ENCODE measurements at regions not wholly inside any gene's neighbourhood (a gene's known extent, or its start where the extent isn't known, plus 50 kb on each side); places are given as distances from the start of the nearest gene placed in this dataset.

DNA sequence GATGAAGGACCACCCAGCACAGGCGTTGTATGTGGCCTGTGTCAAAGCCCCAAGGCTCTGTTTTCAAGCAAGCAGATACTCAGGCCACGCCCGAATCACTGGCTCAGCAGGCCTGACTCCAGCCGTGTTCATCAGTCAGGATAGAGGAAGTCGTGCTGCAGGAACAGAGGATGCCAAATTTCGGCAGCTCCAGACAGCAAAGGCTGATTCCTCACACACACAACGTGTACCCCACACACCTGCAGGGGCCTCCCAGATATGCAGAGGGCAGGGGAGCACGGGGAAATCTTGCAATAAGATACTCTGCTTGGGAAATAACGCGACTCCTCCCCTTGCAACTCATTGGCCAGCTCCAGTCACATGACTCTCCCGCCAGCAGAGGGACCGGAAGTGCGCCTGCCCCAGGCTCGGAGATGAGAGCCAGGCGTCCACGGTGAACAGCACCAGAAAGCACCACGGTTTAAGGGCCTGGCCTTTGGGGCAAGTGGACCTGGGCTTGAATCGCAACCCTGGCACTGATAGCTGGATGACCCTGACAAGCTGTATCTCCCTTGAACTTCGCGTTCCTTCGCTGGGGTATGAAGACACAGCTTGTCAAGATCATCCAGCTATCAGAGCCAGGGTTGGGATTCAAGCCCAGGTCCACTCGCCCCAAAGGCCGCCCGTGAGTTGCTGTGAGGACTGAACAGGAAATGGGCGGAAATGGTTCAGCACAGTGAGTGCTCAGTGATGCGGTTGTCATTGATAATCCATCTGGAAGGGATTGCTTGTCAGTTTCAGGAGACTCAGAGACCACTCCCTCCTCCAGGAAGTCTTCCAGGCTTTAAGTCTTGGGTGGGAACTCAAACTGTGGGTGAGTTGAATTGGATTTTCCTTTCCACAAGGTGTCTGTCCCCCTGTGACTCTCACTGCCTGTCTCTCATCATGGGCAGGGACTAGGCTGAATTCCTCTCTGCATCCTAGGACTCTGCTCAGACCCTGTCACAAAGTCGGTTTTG, 88.5 kb downstream of the MYEOV start:
- Mint-ChIP-seq H3K9me3 (ENCODE audit: low read depth) (peaks cover 3% of the 10 kb centered on the region), H3K4me1 (ENCODE audit: low read depth) (no peaks in the 10 kb centered on the region), H3K4me3 (ENCODE audit: unreplicated experiment) (no peak overlapping the region), H3K27me3 (ENCODE audit: low read depth) (peaks cover 8% of the 10 kb centered on the region), H3K27ac (ENCODE audit: unreplicated experiment) (peak overlapping the region; percentile 8), H3K36me3 (ENCODE audit: low read depth) (no peaks in the 10 kb centered on the region)
- peak; percentile 76 for DNase-seq (ENCODE audit: low spot score)
- no peak for TF ChIP-seq CTCF (IDR thresholded peaks at IDR 0.05)

DNA sequence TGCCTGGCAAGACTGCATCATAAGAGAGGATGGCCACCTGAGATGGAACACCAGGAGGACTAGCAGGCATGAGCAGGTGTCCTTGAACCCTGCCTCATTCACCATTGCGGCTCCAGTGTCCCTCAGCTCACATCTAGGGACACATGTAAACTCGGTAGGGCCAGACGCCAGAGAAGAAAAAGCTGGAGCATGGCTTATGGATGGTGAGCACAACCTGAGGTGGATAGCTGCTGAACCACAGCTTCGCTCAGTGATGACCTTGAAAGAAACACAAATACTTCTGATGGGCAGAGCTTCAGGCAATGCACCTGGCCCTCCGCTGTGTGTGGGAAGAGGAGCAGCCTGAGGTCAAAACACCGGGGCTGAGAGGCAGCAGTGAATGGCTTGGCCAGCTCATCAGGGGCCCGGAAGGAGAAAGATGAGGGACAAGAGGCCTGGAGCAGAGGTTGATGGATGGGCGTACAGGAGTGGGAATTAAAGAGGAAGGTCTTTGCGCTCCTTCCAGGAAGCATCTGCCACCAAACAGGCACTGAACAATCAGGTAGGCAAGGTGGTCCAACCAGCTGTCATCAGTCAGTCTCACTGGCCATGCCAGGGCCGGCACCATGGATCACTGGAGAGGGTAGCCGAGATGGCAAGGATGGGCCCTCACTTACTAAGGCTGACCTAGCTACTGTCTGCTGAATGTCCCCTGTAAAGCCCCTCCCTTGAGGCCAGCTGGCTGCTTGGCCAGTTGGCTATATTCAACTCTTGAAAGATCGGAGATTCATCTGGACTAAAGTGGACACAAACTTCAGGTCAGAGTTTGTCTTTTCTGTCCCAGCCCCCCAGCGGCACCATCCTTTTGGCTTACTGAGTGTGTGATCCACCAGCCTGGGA, 89.7 kb downstream of the MYEOV start:
- peak; percentile 42 for DNase-seq (ENCODE audit: low spot score)
- H3K9me3 Mint-ChIP-seq (ENCODE audit: low read depth) = peaks cover 15% of the 10 kb centered on the region

DNA sequence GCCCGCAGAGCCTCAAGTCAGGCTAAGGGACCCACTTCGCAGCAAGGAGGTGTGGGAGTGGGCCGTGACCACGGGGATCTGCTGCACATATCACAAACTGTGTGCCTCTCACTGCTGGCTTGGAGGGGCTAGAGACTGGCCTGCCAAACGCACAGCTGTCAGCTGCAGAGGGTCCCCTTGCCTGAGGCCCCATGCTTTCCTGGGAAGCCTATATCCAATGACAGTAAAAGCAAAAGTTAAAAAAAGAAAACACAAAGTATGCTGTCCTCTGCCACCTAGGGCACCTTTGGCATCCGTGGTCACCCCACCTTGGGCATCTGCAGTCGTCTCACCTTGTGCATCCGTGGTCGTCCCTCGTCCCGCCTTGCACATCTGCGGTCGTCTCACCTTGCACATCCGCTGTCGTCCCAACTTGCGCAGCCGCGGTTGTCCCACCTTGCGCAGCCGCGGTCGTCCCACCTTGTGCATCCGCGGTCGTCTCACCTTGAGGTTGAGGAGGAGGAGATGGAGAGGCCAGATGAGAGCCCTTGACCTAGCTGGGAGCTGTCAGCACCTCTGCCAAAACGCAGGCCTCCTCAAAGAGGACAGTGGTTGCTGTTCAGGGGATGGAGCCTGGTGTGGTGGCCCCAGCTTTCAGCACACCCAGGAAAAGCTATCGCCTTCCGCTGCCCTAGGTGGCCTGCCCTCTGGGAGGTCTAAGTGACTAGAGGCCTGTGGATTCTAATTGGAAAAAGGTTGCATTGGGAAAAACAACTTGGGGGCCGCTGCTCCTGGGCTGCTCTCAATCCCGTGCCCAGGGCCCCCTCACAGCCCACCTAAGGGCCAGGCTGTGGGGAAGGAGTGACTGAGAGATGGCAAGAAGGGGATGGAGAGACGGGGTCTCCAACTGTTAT, 90.5 kb downstream of the MYEOV start:
- peaks cover 5% of the 10 kb centered on the region for H3K27me3 Mint-ChIP-seq (ENCODE audit: low read depth)
- TF ChIP-seq CTCF (IDR thresholded peaks at IDR 0.05) = no peak
- no peak overlapping the region for H3K27ac Mint-ChIP-seq (ENCODE audit: unreplicated experiment)
- peak; percentile 91 for DNase-seq (ENCODE audit: low spot score)
- no peaks in the 10 kb centered on the region for H3K4me1 Mint-ChIP-seq (ENCODE audit: low read depth)
- peaks cover 21% of the 10 kb centered on the region for H3K9me3 Mint-ChIP-seq (ENCODE audit: low read depth)
- no peak overlapping the region for H3K4me3 Mint-ChIP-seq (ENCODE audit: unreplicated experiment)
- no peaks in the 10 kb centered on the region for H3K36me3 Mint-ChIP-seq (ENCODE audit: low read depth)

More for the DNA sequence above, 89.7 kb downstream of the MYEOV start:
- Mint-ChIP-seq H3K27me3 (ENCODE audit: low read depth) (peaks cover 8% of the 10 kb centered on the region), H3K27ac (ENCODE audit: unreplicated experiment) (no peak overlapping the region), H3K36me3 (ENCODE audit: low read depth) (no peaks in the 10 kb centered on the region), H3K4me3 (ENCODE audit: unreplicated experiment) (no peak overlapping the region), H3K4me1 (ENCODE audit: low read depth) (no peaks in the 10 kb centered on the region)
- no peak for TF ChIP-seq CTCF (IDR thresholded peaks at IDR 0.05)

GRCh38 chr11:69385144-69385820, 91.3 kb downstream of the MYEOV start:
- TF ChIP-seq CTCF (IDR thresholded peaks at IDR 0.05) = no peak
- H3K4me3 Mint-ChIP-seq (ENCODE audit: unreplicated experiment) = no peak overlapping the region
- no peaks in the 10 kb centered on the region for H3K4me1 Mint-ChIP-seq (ENCODE audit: low read depth)
- peaks cover 25% of the 10 kb centered on the region for H3K9me3 Mint-ChIP-seq (ENCODE audit: low read depth)
- H3K27me3 Mint-ChIP-seq (ENCODE audit: low read depth) = peaks cover 5% of the 10 kb centered on the region
- H3K36me3 Mint-ChIP-seq (ENCODE audit: low read depth) = no peaks in the 10 kb centered on the region
- no peak overlapping the region for H3K27ac Mint-ChIP-seq (ENCODE audit: unreplicated experiment)
- peak; percentile 52 for DNase-seq (ENCODE audit: low spot score)

All from chondrocyte (in vitro differentiated cells).